ENCODE measurements at regions not wholly inside any gene's neighbourhood (a gene's known extent, or its start where the extent isn't known, plus 50 kb on each side); places are given as distances from the start of the nearest gene placed in this dataset.

- Mint-ChIP-seq H3K4me1 (no peaks in the 10 kb centered on the region), H3K4me3 (no peak overlapping the region), H3K9me3 (no peaks in the 10 kb centered on the region), H3K27me3 (peaks cover 4% of the 10 kb centered on the region), H3K27ac (no peak overlapping the region), H3K36me3 (ENCODE audit: low read depth) (no peaks in the 10 kb centered on the region)
- ChIA-PET CTCF (no interaction called here), POLR2A (no interaction called here)
- no peak for DNase-seq
Measured at GRCh38 chr5:66411701-66412100, 184.5 kb upstream of the MAST4 start.

GRCh38 chr5:66413931-66414330 is 182.3 kb upstream of the MAST4 start:
- Mint-ChIP-seq H3K9me3 (no peaks in the 10 kb centered on the region), H3K27ac (no peak overlapping the region), H3K27me3 (peaks cover 4% of the 10 kb centered on the region), H3K4me1 (no peaks in the 10 kb centered on the region), H3K4me3 (no peak overlapping the region), H3K36me3 (ENCODE audit: low read depth) (no peaks in the 10 kb centered on the region)
- ChIA-PET CTCF (no interaction called here), POLR2A (no interaction called here)
- no peak for DNase-seq

GRCh38 chr5:66415208-66415607 is 181.0 kb upstream of the MAST4 start:
- Mint-ChIP-seq H3K9me3 (no peaks in the 10 kb centered on the region), H3K36me3 (ENCODE audit: low read depth) (no peaks in the 10 kb centered on the region), H3K27ac (no peak overlapping the region), H3K27me3 (peaks cover 4% of the 10 kb centered on the region), H3K4me3 (no peak overlapping the region), H3K4me1 (no peaks in the 10 kb centered on the region)
- CTCF ChIA-PET: no interaction called here
- POLR2A ChIA-PET: no interaction called here
- no peak for DNase-seq

DNA sequence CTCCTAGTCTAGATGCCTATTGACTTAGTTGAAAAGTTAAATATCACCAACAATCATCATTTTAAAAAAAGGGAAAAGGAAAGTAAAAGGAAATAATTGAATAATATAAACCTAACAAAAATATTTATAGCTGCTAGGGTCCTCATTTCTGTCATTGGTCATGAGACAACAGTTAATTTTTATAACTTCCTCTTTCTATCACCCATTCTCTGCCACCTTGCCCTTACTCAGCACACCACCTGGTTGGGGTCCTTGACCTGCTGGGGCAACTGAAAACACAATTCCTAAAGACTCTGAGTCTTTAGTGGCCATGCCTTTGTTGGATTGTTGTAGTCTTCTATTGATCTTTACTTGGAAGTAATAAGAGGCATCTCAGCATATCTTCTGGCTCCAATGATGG is 179.5 kb upstream of the MAST4 start:
- Mint-ChIP-seq H3K27ac (no peak overlapping the region), H3K9me3 (peaks cover 6% of the 10 kb centered on the region), H3K4me3 (no peak overlapping the region), H3K4me1 (no peaks in the 10 kb centered on the region), H3K36me3 (ENCODE audit: low read depth) (no peaks in the 10 kb centered on the region), H3K27me3 (peaks cover 4% of the 10 kb centered on the region)
- no peak for DNase-seq
- ChIA-PET POLR2A (no interaction called here), CTCF (interaction anchor here (1.1 kb wide), 1 partner anchor 19 kb away, joined by 3 read pairs; no protein-coding TSS in a partner anchor)

GRCh38 chr5:66417781-66418180 is 178.4 kb upstream of the MAST4 start:
- Mint-ChIP-seq H3K36me3 (ENCODE audit: low read depth) (no peaks in the 10 kb centered on the region), H3K4me1 (no peaks in the 10 kb centered on the region), H3K27ac (no peak overlapping the region), H3K4me3 (no peak overlapping the region), H3K9me3 (peaks cover 9% of the 10 kb centered on the region), H3K27me3 (peaks cover 4% of the 10 kb centered on the region)
- DNase-seq: no peak
- ChIA-PET POLR2A (no interaction called here), CTCF (interaction anchor here (1.1 to 1.2 kb wide), 2 partner anchors 17 to 20 kb away, joined by 3 read pairs; no protein-coding TSS in a partner anchor)

GRCh38 chr5:66423484-66423883 is 172.7 kb upstream of the MAST4 start:
- Mint-ChIP-seq H3K4me3 (no peak overlapping the region), H3K4me1 (no peaks in the 10 kb centered on the region), H3K27me3 (no peaks in the 10 kb centered on the region), H3K9me3 (peaks cover 14% of the 10 kb centered on the region), H3K36me3 (ENCODE audit: low read depth) (no peaks in the 10 kb centered on the region), H3K27ac (no peak overlapping the region)
- no peak for DNase-seq
- ChIA-PET CTCF (no interaction called here), POLR2A (no interaction called here)

- no peak overlapping the region for H3K27ac Mint-ChIP-seq
- DNase-seq: no peak
- peaks cover 3% of the 10 kb centered on the region for H3K27me3 Mint-ChIP-seq
- no peak overlapping the region for H3K4me3 Mint-ChIP-seq
- ChIA-PET CTCF (no interaction called here), POLR2A (no interaction called here)
- H3K9me3 Mint-ChIP-seq: peaks cover 13% of the 10 kb centered on the region
- no peaks in the 10 kb centered on the region for H3K4me1 Mint-ChIP-seq
- no peaks in the 10 kb centered on the region for H3K36me3 Mint-ChIP-seq (ENCODE audit: low read depth)
Measured at GRCh38 chr5:66425842-66426241, 170.4 kb upstream of the MAST4 start.

GRCh38 chr5:66426259-66427138 is 169.7 kb upstream of the MAST4 start:
- no peaks in the 10 kb centered on the region for H3K4me1 Mint-ChIP-seq
- peaks cover 8% of the 10 kb centered on the region for H3K9me3 Mint-ChIP-seq
- H3K27ac Mint-ChIP-seq: no peak overlapping the region
- H3K4me3 Mint-ChIP-seq: no peak overlapping the region
- no peak for DNase-seq
- no peaks in the 10 kb centered on the region for H3K36me3 Mint-ChIP-seq (ENCODE audit: low read depth)
- ChIA-PET CTCF (no interaction called here), POLR2A (no interaction called here)
- H3K27me3 Mint-ChIP-seq: peaks cover 3% of the 10 kb centered on the region

GRCh38 chr5:66427139-66427442 is 169.1 kb upstream of the MAST4 start:
- H3K27me3 Mint-ChIP-seq: peaks cover 3% of the 10 kb centered on the region
- ChIA-PET CTCF (no interaction called here), POLR2A (no interaction called here)
- DNase-seq: no peak
- H3K9me3 Mint-ChIP-seq: peaks cover 8% of the 10 kb centered on the region
- H3K4me3 Mint-ChIP-seq: no peak overlapping the region
- H3K27ac Mint-ChIP-seq: no peak overlapping the region
- H3K36me3 Mint-ChIP-seq (ENCODE audit: low read depth): no peaks in the 10 kb centered on the region
- H3K4me1 Mint-ChIP-seq: no peaks in the 10 kb centered on the region

DNA sequence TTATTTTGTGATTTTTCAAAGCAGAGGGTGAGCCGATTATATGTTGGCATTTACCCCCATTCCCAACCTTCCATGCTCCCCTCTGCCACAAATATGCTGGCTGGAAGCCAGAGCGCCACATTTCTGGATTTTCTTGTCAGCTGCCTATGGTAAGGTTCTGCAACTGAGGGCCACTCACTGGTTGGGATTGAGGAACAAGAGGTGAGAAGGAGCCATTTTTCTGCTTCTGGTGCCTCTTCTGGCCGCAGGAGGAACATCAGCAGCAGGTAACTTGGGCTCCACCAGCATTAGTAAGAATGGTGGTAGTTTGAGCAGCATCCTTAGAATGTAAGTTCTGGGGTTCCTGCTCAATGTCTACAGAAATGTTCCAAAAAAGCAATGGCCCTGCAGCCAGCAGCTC is 159.5 kb upstream of the MAST4 start:
- peaks cover 2% of the 10 kb centered on the region for H3K27me3 Mint-ChIP-seq
- no peaks in the 10 kb centered on the region for H3K9me3 Mint-ChIP-seq
- DNase-seq: no peak
- no peak overlapping the region for H3K27ac Mint-ChIP-seq
- H3K36me3 Mint-ChIP-seq (ENCODE audit: low read depth): no peaks in the 10 kb centered on the region
- H3K4me3 Mint-ChIP-seq: no peak overlapping the region
- POLR2A ChIA-PET: no interaction called here
- CTCF ChIA-PET: no interaction called here
- no peaks in the 10 kb centered on the region for H3K4me1 Mint-ChIP-seq

GRCh38 chr5:66438087-66438486 is 158.1 kb upstream of the MAST4 start:
- H3K27ac Mint-ChIP-seq: no peak overlapping the region
- ChIA-PET CTCF (interaction anchor here (0.6 kb wide), 1 partner anchor 575 kb away, joined by 3 read pairs; no protein-coding TSS in a partner anchor), POLR2A (no interaction called here)
- DNase-seq: no peak
- no peaks in the 10 kb centered on the region for H3K4me1 Mint-ChIP-seq
- H3K27me3 Mint-ChIP-seq: no peaks in the 10 kb centered on the region
- H3K9me3 Mint-ChIP-seq: no peaks in the 10 kb centered on the region
- H3K36me3 Mint-ChIP-seq (ENCODE audit: low read depth): no peaks in the 10 kb centered on the region
- H3K4me3 Mint-ChIP-seq: no peak overlapping the region

DNA sequence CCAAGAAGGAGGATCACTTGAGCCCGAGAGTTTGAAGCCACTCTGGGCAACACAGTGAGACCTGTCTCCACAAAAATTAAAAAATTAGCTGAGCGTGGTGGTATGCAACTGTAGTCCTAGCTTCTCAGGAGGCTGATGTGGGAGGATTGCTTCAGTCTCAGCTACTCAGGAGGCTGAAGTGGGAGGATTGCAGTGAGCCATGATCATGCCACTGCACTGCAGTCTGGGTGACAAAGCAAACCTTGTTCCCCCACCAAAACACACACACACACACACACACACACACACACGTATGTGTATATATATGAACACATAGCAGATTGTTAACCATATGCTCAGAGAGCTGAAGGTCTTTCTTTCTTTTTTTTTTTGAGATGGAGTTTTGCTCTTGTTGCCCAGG is 157.5 kb upstream of the MAST4 start:
- ChIA-PET POLR2A (no interaction called here), CTCF (interaction anchor here (0.6 kb wide), 1 partner anchor 576 kb away, joined by 3 read pairs; no protein-coding TSS in a partner anchor)
- Mint-ChIP-seq H3K27ac (no peak overlapping the region), H3K27me3 (no peaks in the 10 kb centered on the region), H3K9me3 (no peaks in the 10 kb centered on the region), H3K36me3 (ENCODE audit: low read depth) (no peaks in the 10 kb centered on the region), H3K4me1 (no peaks in the 10 kb centered on the region), H3K4me3 (no peak overlapping the region)
- no peak for DNase-seq

DNA sequence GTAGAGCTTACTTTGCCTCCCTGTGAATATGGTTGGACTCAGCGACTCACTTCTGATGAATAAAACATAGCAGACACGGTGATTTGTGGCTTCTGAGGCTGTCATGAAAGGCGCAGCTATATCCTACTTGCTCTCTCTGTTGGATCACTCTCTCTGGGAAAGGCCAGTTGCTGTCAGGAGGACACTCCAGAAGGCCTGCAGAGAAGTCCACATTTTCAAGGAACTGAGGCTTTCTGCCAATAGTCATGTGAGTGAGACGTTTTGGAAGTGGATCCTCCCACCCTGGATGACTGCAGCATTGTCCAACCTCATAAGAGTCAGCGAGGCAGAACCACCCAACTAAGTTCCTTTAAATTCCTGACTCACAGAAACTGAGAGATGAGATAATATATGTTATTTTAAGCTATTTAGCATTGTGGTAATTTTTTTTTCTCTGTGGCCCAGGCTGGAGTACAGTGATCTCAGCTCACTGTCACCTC is 156.0 kb upstream of the MAST4 start:
- ChIA-PET CTCF (interaction anchor here (1.0 kb wide), 1 partner anchor 9 kb away, joined by 3 read pairs; no protein-coding TSS in a partner anchor), POLR2A (no interaction called here)
- H3K27me3 Mint-ChIP-seq: no peaks in the 10 kb centered on the region
- no peaks in the 10 kb centered on the region for H3K36me3 Mint-ChIP-seq (ENCODE audit: low read depth)
- no peaks in the 10 kb centered on the region for H3K9me3 Mint-ChIP-seq
- no peak overlapping the region for H3K27ac Mint-ChIP-seq
- DNase-seq: no peak
- H3K4me1 Mint-ChIP-seq: no peaks in the 10 kb centered on the region
- no peak overlapping the region for H3K4me3 Mint-ChIP-seq

DNA sequence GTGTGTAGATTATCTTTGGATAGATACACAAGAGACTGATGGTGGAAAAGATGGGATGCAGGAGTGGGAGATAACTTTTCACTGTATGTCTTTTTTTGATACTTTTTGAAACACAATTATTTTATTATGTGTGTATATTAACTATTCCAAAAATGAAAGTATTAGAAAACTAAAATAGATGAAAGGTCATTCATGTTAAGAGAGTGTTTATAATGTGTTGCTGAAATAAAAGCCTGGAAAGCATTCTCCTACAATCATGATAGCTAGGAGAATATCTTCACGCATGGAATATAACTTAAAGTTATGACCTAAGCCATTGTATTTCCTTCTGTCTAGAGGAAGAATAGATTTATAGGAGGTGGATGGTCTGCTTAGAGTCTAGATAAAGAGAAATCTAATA is 154.8 kb upstream of the MAST4 start:
- ChIA-PET CTCF (no interaction called here), POLR2A (no interaction called here)
- no peaks in the 10 kb centered on the region for H3K27me3 Mint-ChIP-seq
- DNase-seq: no peak
- H3K9me3 Mint-ChIP-seq: peaks cover 1% of the 10 kb centered on the region
- H3K4me3 Mint-ChIP-seq: no peak overlapping the region
- no peak overlapping the region for H3K27ac Mint-ChIP-seq
- no peaks in the 10 kb centered on the region for H3K4me1 Mint-ChIP-seq
- H3K36me3 Mint-ChIP-seq (ENCODE audit: low read depth): no peaks in the 10 kb centered on the region
